ENCODE measurements at regions not wholly inside any gene's neighbourhood (a gene's known extent, or its start where the extent isn't known, plus 50 kb on each side); places are given as distances from the start of the nearest gene placed in this dataset.

DNA sequence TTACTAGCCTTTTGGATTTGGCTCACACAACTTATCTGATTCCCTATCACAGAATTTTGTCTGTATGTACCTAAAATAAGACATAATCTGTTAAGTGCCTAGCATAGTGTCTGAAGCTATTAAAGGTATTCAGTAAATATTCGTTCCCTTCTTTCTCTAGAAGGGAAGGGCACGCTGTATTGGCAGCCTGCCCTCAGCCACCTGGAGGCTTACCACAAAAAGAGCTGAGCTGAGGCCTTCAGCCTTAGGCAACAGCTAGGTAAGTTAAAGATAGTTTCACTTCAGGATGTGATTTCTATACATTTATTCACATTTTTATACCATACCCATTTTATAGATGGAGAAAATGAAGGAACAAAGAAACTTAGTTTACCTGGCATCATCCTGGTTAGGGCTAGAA lies 400.0 kb upstream of the LCORL start:
- TF ChIP-seq, protein P1, sequence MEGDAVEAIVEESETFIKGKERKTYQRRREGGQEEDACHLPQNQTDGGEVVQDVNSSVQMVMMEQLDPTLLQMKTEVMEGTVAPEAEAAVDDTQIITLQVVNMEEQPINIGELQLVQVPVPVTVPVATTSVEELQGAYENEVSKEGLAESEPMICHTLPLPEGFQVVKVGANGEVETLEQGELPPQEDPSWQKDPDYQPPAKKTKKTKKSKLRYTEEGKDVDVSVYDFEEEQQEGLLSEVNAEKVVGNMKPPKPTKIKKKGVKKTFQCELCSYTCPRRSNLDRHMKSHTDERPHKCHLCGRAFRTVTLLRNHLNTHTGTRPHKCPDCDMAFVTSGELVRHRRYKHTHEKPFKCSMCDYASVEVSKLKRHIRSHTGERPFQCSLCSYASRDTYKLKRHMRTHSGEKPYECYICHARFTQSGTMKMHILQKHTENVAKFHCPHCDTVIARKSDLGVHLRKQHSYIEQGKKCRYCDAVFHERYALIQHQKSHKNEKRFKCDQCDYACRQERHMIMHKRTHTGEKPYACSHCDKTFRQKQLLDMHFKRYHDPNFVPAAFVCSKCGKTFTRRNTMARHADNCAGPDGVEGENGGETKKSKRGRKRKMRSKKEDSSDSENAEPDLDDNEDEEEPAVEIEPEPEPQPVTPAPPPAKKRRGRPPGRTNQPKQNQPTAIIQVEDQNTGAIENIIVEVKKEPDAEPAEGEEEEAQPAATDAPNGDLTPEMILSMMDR (IDR thresholded peaks at IDR 0.05): no peak
- no peak for TF ChIP-seq TCF7L2 (IDR thresholded peaks at IDR 0.05; ENCODE audit: low read depth, low read length)

Measured in Panc1 (cell line).